HG02943 (cell line): ENCODE measurements at regions not wholly inside any gene's neighbourhood (a gene's known extent, or its start where the extent isn't known, plus 50 kb on each side); places are given as distances from the start of the nearest gene placed in this dataset.
"Not testable (repeated sequence)": the region's sequence is repeated elsewhere in the genome, so short reads cannot be mapped to it uniquely, and the experiment has no call there.

ENCODE experiments used
- ATAC-seq: cut with Tn5 transposase; IDR thresholded peaks from one replicate; pipeline ENCODE4 v1.9.1; 2021; ENCODE audit warnings: mild to moderate bottlenecking, low read depth, moderate library complexity; ENCODE audit not compliant: unreplicated experiment

- ATAC-seq = no peak
Measured at GRCh38 chr5:126027149-126027548, 396.1 kb upstream of the GRAMD2B start.

GRCh38 chr5:126027652-126028051 is 395.6 kb upstream of the GRAMD2B start:
- no peak for ATAC-seq

GRCh38 chr5:126028336-126028735 is 394.9 kb upstream of the GRAMD2B start:
- ATAC-seq = no peak

DNA sequence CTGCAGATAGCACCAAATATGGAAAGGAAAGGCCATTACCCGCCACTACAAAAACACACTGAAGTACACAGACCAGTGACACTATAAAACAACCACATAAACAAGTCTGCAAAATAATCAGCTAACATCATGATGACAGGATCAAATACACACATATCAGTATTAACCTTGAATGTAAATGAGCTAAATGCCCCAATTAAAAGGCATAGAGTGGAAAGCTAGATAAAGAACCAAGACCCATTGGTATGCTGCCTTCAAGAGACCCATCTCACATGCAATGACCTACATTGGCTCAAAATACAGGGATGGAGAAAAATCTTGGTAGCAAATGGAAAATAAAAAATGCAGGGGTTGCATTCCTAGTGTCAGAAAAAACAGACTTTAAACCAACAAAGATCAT is 393.9 kb upstream of the GRAMD2B start:
- ATAC-seq = not testable (repeated sequence)

DNA sequence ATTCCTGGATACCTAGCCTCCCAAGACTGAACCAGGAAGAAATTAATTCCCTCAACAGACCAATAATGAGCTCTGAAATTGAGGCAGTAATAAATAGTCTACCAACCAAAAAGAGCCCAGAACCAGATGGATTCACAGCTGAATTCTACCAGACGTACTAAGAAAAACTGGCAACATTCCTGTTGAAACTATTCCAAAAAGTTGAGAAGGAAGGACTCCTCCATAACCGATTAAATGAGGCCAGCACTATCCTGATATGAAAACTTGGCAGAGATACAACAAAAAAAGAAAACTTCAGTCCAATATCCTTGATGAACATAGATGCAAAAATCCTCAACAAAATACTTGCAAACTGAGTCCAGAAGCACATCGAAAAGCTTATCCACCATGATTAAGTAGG is 392.5 kb upstream of the GRAMD2B start:
- no peak for ATAC-seq

GRCh38 chr5:126031989-126032716 is 391.1 kb upstream of the GRAMD2B start:
- no peak for ATAC-seq

DNA sequence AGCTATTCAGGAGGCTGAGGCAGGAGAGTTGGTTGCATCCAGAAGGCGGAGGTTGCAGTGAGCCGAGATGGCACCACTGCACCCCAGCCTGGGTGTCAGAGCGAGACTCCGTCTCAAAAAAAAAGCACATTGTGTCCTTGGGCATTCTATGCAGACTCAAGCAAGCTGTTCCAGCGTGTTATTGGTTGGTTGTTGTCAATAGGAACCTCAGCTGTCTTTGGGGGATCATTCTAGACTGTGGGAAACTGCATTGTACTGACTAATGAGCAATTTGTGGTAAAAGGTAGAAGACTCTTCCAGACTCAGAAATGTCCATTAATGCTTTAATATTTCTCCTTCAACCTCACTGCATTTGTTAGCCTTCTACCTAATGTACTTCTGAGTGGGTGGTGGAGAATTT is 379.5 kb upstream of the GRAMD2B start:
- no peak for ATAC-seq

GRCh38 chr5:126044111-126044668 is 379.0 kb upstream of the GRAMD2B start:
- ATAC-seq = no peak

DNA sequence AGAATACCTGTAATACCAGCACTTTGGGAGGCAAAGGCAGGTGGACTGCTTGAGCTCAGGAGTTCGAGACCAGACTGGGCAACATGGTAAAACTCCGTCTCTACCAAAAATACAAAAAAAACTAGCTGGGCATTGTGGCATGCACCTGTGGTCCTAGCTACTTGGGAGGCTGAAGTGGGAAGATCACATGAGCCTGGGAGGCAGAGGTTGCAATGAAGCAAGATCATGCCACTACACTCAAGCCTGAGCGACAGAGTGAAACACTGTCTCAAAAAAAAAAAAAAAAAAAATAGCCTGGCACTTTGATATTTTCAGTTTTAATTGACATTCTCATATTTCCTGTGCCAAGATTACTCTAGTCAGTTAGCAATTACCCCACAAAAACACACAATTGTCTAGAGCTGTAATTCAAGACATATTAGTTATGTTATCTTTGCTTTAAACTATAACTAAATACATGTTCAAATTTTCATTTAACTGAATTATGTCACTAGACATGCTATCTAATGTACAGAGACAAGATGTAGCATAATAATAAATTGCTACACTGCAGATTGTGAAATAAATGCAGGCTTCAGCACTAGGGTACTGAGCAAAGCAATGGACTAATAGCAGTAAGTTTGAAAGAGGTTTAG is 378.2 kb upstream of the GRAMD2B start:
- no peak for ATAC-seq

DNA sequence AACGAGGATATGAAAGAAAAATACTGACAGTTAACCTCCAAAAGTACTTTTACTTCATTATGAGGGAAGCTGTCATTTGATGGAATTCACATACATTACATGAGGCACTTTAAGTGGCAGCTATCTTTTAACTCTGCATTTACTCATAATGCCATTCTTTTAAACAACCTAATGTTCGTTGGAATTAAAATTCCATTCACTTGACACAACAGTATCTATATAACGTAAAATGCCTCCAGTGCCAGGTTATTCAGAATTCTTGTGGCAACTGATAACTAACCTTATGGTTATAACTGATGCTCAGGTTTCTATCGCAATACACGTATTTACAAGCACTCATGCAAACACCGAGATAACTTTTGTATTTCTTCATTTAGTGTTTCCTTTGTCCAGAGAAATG is 376.9 kb upstream of the GRAMD2B start:
- ATAC-seq = no peak

DNA sequence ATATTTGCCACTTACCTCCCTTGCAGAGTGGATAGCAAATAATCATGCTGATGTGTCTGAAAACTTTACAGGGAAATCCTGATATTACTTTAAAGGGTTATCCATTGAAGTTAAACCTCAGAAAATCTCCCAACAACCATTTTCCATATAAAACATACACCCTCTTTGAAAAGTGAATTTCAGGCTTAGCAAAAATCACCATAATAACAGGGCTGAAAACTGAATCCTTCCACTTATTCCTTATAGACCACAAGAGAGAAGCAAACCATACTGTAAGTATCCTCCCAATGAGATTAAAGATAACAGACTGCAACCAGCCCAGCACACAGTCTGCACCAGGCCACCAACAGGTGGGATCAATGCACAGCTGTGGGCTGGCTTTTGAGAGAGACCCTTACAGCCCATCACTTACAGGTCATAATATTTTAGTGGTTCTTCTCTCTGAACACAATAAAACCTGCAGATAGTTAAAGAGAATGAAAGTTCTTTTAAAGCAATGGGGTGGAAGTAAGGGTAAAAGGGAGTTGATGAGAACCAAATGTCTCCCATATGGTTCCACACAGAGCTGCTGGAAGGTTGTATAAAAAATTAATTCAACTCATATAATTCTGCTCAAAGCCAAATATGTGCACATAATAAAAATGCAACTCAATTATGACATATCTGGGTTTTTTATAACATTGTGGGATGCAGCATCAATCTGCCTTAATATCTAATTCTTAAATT is 376.2 kb upstream of the GRAMD2B start:
- ATAC-seq = no peak

GRCh38 chr5:126052120-126052519 is 371.1 kb upstream of the GRAMD2B start:
- no peak for ATAC-seq

GRCh38 chr5:126052791-126053190 is 370.4 kb upstream of the GRAMD2B start:
- ATAC-seq = no peak

DNA sequence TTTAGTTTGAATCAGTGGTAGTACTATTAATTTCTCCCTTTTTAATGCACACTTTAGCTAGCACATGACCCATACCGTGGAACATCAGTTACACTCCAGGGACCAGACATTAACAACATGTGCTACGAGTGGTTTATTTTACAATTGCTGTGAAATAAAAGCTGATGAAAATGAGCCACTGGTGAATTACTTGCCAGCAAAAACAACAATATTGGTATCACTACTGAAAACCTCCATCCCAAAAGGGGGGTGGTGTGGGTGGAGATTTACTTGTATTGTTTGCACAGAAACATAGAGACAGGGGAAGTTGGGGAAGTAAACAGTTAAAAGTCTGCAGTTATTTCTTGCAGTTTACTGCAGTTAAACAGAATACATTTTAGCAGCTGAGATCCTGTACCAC is 369.6 kb upstream of the GRAMD2B start:
- ATAC-seq = no peak

DNA sequence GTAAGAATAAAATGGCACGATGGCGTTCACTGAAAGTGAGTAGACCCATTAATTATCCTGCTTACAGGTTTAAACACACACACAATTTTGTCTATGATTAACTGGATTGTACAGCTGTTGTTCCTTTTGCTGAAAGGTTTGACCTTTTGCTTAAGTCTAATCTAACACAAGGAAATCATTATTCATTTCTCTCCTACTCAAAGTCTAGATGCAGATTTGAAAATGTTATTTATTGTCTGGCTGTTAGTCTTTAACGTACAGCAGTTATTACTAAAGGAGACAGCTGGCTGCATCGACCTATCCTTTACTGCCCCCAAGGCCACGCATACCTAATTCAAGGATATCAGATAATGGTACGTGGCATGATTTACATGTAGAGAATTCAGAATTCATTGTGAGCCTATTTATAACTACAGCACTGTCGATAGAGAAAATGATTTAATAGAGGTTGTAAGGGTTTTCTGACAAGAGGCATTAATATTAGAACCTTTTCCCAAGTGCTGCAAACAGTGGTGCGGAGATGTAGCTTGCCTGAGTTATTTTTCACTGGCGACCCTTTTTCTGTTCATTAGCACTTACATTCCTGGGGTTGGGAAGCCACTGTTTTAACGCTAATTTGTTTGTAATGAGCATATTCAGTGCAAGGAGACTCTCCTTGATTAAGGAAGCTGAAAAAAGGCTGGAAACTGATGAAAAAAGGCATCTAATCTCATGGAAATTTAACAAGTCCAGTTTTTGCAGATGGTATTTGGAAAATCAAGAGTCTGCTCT is 368.4 kb upstream of the GRAMD2B start:
- ATAC-seq = no peak

DNA sequence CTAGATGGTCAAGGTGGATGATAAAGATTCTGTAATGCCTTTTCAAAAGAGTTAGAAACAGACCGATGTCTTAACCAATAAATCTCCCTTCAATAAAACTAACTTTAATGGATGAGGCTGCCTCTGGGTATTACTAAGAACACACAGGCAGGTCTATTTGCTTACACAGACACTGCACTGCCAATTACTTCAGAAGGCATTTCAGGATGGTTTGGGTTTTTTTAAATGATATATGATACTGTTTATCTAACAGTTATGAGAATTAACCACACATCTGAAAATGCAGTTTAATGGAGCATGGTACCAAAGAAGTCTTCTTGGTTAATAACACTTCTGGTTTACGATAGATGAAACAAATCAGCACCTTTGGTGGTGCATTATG is 367.9 kb upstream of the GRAMD2B start:
- ATAC-seq = no peak

DNA sequence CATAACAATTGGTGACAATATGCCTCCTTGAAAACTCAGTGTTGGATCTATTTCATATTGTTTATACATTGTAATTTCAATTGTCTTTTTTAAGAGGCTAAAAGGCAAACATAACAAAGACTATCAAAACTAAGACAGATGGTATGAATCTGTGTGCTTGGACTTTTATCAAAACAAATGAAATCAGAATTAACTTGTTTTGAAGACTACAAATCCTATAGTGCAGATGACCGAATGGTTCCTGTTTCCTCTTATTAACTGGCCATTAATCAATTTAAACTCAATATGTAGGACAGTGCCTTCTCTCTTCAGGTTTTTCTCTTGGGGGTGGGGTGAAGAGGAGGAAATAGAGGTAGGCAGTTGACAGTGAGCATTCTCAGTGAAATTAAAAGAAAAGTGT is 366.9 kb upstream of the GRAMD2B start:
- no peak for ATAC-seq

- ATAC-seq = no peak
Measured at GRCh38 chr5:126056851-126057622, 366.2 kb upstream of the GRAMD2B start.

DNA sequence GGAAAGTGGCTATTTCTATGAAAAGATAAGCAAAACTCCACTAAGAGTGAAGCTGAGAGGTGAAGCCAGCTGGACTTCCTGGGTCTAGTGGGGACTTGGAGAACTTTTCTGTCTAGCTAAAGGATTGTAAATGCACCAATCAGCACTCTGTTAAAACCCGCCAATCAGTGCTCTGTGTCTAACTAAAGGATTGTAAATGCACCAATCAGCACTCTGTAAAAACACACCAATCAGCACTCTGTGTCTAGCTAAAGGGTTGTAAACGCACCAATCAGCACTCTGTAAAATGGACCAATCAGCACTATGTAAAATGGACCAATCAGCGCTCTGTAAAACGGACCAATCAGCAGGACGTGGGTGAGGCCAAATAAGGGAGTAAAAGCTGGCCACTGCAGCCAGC is 364.8 kb upstream of the GRAMD2B start:
- not testable (repeated sequence) for ATAC-seq
